Endothelial cell of umbilical vein (primary cell): ENCODE measurements at regions not wholly inside any gene's neighbourhood (a gene's known extent, or its start where the extent isn't known, plus 50 kb on each side); places are given as distances from the start of the nearest gene placed in this dataset.

Experiments used
- BruUV-seq: library from RNA; stranded (reverse); fragments of 400-500 nt; replicated peaks from 2 replicates; lab custom pipeline; 2021; lab: Mats Ljungman, UMichigan
- CTCF ChIA-PET: fragments of 300-600, 350-600 bp; sonication (Branson Sonifier 250); formaldehyde crosslinking; loops from one replicate; lab custom pipeline; 2021; ENCODE audit warnings: antibody characterized with exemption, inconsistent platforms; lab: Charles Lee
- POLR2A ChIA-PET: fragments of 300-600, 350-600 bp; sonication (Branson Sonifier 250); formaldehyde crosslinking; loops from one replicate; lab custom pipeline; 2021; ENCODE audit warnings: antibody characterized with exemption, inconsistent platforms; lab: Charles Lee
- DNase-seq: peaks from one replicate; pipeline ENCODE4 v3.0.0-alpha.2; 2011; ENCODE audit warnings: low read depth, low spot score
- FAIRE-seq: peaks from 2 replicates; lab custom pipeline; 2011; peaks lifted over from hg19 to GRCh38; lab: Jason Lieb, UNC
- H2AFZ ChIP-seq: 2 replicates; pipeline ENCODE4 v1.6.0; 2012; ENCODE audit warnings: low read depth, low read length, control low read depth, inconsistent platforms
- H3K27ac ChIP-seq: 2 replicates; pipeline ENCODE4 v1.5.1; 2011; ENCODE audit warnings: low read depth, mild to moderate bottlenecking, control low read depth, low read length, moderate library complexity; ENCODE audit not compliant: insufficient read depth
- H3K27me3 ChIP-seq, 2 experiments: 2 replicates each; pipeline versions ENCODE4 v1.6.0 to v1.6.1; 2011; ENCODE audit warnings: low read length in 2 of 2, mixed read lengths in 1 of 2; ENCODE audit not compliant: control insufficient read depth in 2 of 2, insufficient read depth in 2 of 2
- H3K36me3 ChIP-seq, 2 experiments: 2 replicates in 1 of 2; 3 replicates in 1 of 2; pipeline ENCODE4 v1.5.1; 2011; ENCODE audit warnings: low read length in 2 of 2, mild to moderate bottlenecking in 1 of 2, moderate library complexity in 1 of 2; ENCODE audit not compliant: control insufficient read depth in 2 of 2, insufficient read depth in 2 of 2; ENCODE audit errors: extremely low read depth in 1 of 2
- H3K4me1 ChIP-seq: 3 replicates; pipeline ENCODE4 v1.5.1; 2011; ENCODE audit warnings: mild to moderate bottlenecking, low read length; ENCODE audit not compliant: control insufficient read depth, insufficient read depth; ENCODE audit errors: extremely low read depth
- H3K4me2 ChIP-seq: 2 replicates; pipeline ENCODE4 v1.6.1; 2011; ENCODE audit warnings: low read length, control low read depth, mixed read lengths; ENCODE audit not compliant: insufficient read depth
- H3K4me3 ChIP-seq, 3 experiments: fragments of 200-600 bp in 1 of 3; sonication (generic), shearing (Covaris generic) in 1 of 3; replicated peaks in 1 of 3; 2 replicates each; pipeline ENCODE4 v1.5.1; 2011 to 2016; ENCODE audit warnings: control low read depth in 3 of 3, low read length in 3 of 3, mild to moderate bottlenecking in 2 of 3, inconsistent platforms in 1 of 3, low read depth in 1 of 3, moderate library complexity in 1 of 3; ENCODE audit not compliant: insufficient read depth in 1 of 3
- H3K79me2 ChIP-seq: 2 replicates; pipeline ENCODE4 v1.6.0; 2012; ENCODE audit warnings: low read length, inconsistent platforms; ENCODE audit not compliant: control insufficient read depth, insufficient read depth
- H3K9ac ChIP-seq: replicated peaks from 2 replicates; pipeline ENCODE3; 2011; ENCODE audit warnings: low read length, control low read depth; ENCODE audit not compliant: insufficient read depth; ENCODE audit errors: extremely low read depth
- H3K9me1 ChIP-seq: replicated peaks from 3 replicates; pipeline ENCODE4 v1.6.0; 2011; ENCODE audit warnings: mild to moderate bottlenecking, low read length; ENCODE audit not compliant: control insufficient read depth, insufficient read depth; ENCODE audit errors: extremely low read depth
- H3K9me3 ChIP-seq: replicated peaks from 2 replicates; pipeline ENCODE4 v1.5.1; 2012; ENCODE audit warnings: low read length, inconsistent platforms; ENCODE audit not compliant: control insufficient read depth, insufficient read depth
- H4K20me1 ChIP-seq: replicated peaks from 2 replicates; pipeline ENCODE3; 2011; ENCODE audit warnings: mild to moderate bottlenecking, low read length; ENCODE audit not compliant: control insufficient read depth, insufficient read depth; ENCODE audit errors: extremely low read depth
- EZH2 ChIP-seq: IDR thresholded peaks from 2 replicates; pipeline ENCODE4 v1.6.1; 2012; ENCODE audit warnings: borderline replicate concordance, low read depth, mild to moderate bottlenecking, moderate library complexity, low read length, inconsistent platforms; ENCODE audit not compliant: severe bottlenecking
- FOS ChIP-seq: IDR thresholded peaks from 2 replicates; pipeline ENCODE4 v1.6.1; 2011; ENCODE audit warnings: mild to moderate bottlenecking, low read length, moderate library complexity, borderline replicate concordance; ENCODE audit not compliant: insufficient read depth
- GATA2 ChIP-seq: IDR thresholded peaks from 2 replicates; pipeline ENCODE4 v1.7.0; 2011; ENCODE audit warnings: low read depth, mild to moderate bottlenecking, moderate library complexity, mixed read lengths, low read length; ENCODE audit not compliant: insufficient read length, insufficient read depth
- JUN ChIP-seq: IDR thresholded peaks from 2 replicates; pipeline ENCODE4 v1.6.1; 2011; ENCODE audit warnings: borderline replicate concordance, low read depth; ENCODE audit not compliant: insufficient read length, insufficient read depth
- MYC ChIP-seq: IDR thresholded peaks from one replicate; pipeline ENCODE4 v1.6.1; 2011; ENCODE audit warnings: mild to moderate bottlenecking, low read depth, low read length
- POLR2A ChIP-seq: IDR thresholded peaks from 2 replicates; pipeline ENCODE4 v1.6.1; 2012; ENCODE audit warnings: low read depth, mild to moderate bottlenecking, control low read depth, low read length
- POLR2AphosphoS5 ChIP-seq: IDR thresholded peaks from 2 replicates; pipeline ENCODE4 v1.6.1; 2012; ENCODE audit warnings: low read depth, mild to moderate bottlenecking, control low read depth, low read length, moderate library complexity; ENCODE audit not compliant: insufficient read depth
- dilution Hi-C: fragments of 300-500 bp; cut with MboI; formaldehyde crosslinking; loops from one replicate; pipeline ENCODE4 v1.15.0; 2019; ENCODE audit warnings: low sequenced_read_pairs; ENCODE audit not compliant: extremely low pct_ligation_motif_present
- intact Hi-C: fragments of 100-400 bp; cut with micrococcal nuclease; formaldehyde crosslinking; loops from one replicate; pipeline ENCODE4 v1.10.0; 2022
- TF ChIP-seq, protein P1 (sequence below): IDR thresholded peaks from 2 replicates; pipeline ENCODE4 v1.6.1; 2011; ENCODE audit not compliant: insufficient read depth, insufficient read length
- TF ChIP-seq, protein P2 (sequence below), 2 donors: IDR thresholded peaks; 1 replicate in 1 of 2; 2 replicates in 1 of 2; pipeline ENCODE4 v1.5.1; 2011; ENCODE audit warnings: low read length in 2 of 2, mild to moderate bottlenecking in 2 of 2, moderate library complexity in 2 of 2, control low read depth in 1 of 2, inconsistent platforms in 1 of 2, low read depth in 1 of 2; ENCODE audit not compliant: insufficient read depth in 1 of 2; ENCODE audit errors: extremely low read depth in 1 of 2

DNA sequence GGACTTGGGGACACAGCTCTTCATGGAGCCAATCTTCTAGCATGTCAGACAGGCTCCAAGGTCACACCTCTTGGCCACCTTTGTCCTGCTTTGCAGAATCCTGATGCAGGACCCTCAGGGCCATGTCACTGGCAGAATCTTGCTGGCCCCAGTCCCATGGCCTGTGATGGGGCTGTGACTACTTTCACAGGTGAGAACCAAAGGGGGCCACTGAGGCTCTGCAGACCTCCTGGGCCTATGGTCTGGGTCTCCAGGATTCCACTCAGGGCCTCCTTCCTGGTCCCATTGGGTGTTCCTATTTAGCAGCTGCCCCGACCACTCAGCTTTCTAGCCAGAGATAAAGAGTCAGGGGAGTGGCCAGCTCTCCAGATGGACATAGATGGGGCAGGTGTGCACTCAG is 238.7 kb downstream of the MATN1 start:
- Histone ChIP-seq H2AFZ (no peak overlapping the region), H3K27me3 (no peaks in the 10 kb centered on the region), H3K9ac (no peak overlapping the region), H4K20me1 (no peaks in the 10 kb centered on the region), H3K36me3 (no peaks in the 10 kb centered on the region), H3K79me2 (no peaks in the 10 kb centered on the region), H3K4me2 (no peak overlapping the region), H3K4me3 (no peak overlapping the region), H3K9me1 (no peaks in the 10 kb centered on the region), H3K9me3 (no peaks in the 10 kb centered on the region), H3K27ac (no peak overlapping the region), H3K4me1 (no peaks in the 10 kb centered on the region)
- POLR2A ChIA-PET, result no interaction called here
- intact Hi-C loops, result no loop called here
- FAIRE-seq (no peak), DNase-seq (no peak)
- TF ChIP-seq POLR2AphosphoS5 (no peak), JUN (no peak), MYC (no peak), POLR2A (no peak), FOS (no peak), EZH2 (no peak), GATA2 (no peak)
- TF ChIP-seq, protein P1, sequence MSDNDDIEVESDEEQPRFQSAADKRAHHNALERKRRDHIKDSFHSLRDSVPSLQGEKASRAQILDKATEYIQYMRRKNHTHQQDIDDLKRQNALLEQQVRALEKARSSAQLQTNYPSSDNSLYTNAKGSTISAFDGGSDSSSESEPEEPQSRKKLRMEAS, result no peak
- TF ChIP-seq, protein P2, sequence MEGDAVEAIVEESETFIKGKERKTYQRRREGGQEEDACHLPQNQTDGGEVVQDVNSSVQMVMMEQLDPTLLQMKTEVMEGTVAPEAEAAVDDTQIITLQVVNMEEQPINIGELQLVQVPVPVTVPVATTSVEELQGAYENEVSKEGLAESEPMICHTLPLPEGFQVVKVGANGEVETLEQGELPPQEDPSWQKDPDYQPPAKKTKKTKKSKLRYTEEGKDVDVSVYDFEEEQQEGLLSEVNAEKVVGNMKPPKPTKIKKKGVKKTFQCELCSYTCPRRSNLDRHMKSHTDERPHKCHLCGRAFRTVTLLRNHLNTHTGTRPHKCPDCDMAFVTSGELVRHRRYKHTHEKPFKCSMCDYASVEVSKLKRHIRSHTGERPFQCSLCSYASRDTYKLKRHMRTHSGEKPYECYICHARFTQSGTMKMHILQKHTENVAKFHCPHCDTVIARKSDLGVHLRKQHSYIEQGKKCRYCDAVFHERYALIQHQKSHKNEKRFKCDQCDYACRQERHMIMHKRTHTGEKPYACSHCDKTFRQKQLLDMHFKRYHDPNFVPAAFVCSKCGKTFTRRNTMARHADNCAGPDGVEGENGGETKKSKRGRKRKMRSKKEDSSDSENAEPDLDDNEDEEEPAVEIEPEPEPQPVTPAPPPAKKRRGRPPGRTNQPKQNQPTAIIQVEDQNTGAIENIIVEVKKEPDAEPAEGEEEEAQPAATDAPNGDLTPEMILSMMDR (IDR thresholded peaks at IDR 0.05; ENCODE audit: extremely low read depth in 1 of 2, insufficient read depth in 1 of 2, low read depth in 1 of 2, low read length in 2 of 2), result no peak
- dilution Hi-C loops, result no loop called here
- no TSS peak for BruUV-seq
- CTCF ChIA-PET, result no interaction called here
